ENCODE measurements at regions not wholly inside any gene's neighbourhood (a gene's known extent, or its start where the extent isn't known, plus 50 kb on each side); places are given as distances from the start of the nearest gene placed in this dataset.
"Not testable (repeated sequence)": the region's sequence is repeated elsewhere in the genome, so short reads cannot be mapped to it uniquely, and the experiment has no call there.

DNA sequence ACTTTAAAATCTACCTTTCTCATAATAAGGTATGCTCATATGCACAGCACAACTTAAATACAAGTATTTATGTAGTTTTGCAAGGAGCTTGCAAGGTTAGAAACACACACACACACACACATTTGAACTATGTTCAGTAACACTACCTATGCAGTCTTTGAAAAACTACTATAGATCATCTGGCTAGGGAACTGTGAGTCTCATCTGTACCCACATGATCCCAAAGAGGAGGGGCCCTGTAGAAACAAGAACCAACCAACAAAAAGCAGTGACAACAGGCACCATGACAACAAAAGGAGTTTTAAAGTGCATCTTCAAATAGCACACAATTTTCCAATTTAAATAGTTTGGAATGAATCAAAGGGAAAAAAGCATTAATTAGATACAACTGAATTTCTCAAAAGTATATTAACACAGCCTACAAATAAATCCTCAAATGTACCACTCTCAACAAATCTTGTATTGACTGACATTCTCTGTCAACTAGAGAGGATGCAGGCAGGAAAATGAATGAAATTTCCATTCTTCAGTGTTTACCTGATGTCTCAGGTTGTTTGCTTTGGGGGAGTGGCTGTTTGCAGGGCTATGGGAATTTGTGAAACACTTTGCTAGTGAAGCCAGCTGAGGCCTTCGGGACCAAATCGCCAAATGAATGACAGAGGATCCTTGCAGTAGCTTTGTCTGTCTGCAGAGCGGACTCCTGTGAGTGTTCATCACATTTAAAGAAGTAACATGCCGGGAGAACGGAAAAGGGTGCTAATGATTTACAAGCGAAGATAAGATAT is 297.6 kb downstream of the BCL2L11 start:
- not testable (repeated sequence) for FAIRE-seq; DNase-seq (ENCODE audit: low spot score)

GRCh38 chr2:111420074-111420473 is 299.4 kb downstream of the BCL2L11 start:
- not testable (repeated sequence) for FAIRE-seq; DNase-seq (ENCODE audit: low spot score)

- DNase-seq (ENCODE audit: low spot score); FAIRE-seq: not testable (repeated sequence)
These were observed 300.1 kb downstream of the BCL2L11 start for GRCh38 chr2:111420835-111421234.

DNA sequence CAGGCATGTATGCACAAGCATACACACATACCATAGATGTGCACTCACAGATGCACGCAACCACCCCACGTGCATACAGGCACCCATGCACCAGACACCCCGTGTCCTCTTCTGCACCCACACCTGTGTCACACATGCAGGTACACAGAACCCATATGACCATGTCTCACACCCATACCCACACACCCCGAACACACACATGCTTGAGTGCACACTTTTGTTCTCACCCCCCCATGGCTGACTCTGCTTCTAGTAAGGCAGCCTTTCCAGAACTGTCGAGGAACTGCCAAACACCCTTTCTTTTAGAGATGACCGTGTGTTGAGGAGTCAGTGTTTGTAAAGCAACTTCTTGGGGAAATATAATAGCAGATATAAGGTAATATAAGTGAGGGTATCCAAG is 301.2 kb downstream of the BCL2L11 start:
- not testable (repeated sequence) for FAIRE-seq

GRCh38 chr2:111422562-111422961 is 301.8 kb downstream of the BCL2L11 start:
- not testable (repeated sequence) for FAIRE-seq; DNase-seq (ENCODE audit: low spot score)

More for the DNA sequence above, 301.2 kb downstream of the BCL2L11 start:
- DNase-seq (ENCODE audit: low spot score) = not testable (repeated sequence)

DNA sequence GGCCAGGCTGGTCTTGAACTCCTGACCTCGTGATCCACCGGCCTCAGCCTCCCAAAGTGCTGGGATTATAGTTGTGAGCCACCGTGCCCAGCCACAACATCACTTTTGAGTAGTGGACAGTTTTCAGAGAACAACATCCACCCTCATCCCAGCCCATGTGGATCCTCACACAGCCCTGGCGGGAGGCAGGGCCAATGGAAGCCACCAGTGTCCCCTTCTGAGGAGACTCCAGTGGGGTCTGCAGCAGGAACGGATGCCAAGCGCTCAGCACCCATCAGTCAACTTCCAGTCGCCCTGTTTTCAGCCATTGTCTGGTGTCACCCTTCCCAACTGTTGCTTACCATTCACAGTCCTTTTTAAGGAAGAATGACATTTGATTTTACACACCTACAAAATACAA is 302.5 kb downstream of the BCL2L11 start:
- FAIRE-seq; DNase-seq (ENCODE audit: low spot score): not testable (repeated sequence)

DNA sequence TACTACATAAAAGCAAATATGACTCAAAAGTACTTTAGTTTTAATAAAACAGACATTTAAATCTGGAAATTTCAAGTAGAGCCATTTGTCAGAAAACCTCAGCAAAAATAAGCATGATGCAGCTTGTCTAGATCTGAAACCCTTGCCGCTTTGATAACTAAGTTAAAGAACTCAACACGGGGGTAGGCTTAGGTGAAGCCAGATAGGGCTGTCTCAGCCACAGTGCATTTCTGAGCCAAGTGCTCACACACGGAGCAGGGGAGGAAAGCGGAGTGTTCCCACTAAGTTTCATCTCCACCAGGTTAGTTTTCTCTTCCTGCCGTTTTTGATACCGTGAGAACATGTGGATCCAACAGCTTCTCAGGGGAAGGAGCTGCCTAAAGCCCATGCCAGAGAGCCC is 303.5 kb downstream of the BCL2L11 start:
- not testable (repeated sequence) for DNase-seq (ENCODE audit: low spot score); FAIRE-seq

GRCh38 chr2:111424851-111425309 is 304.2 kb downstream of the BCL2L11 start:
- not testable (repeated sequence) for FAIRE-seq; DNase-seq (ENCODE audit: low spot score)

DNA sequence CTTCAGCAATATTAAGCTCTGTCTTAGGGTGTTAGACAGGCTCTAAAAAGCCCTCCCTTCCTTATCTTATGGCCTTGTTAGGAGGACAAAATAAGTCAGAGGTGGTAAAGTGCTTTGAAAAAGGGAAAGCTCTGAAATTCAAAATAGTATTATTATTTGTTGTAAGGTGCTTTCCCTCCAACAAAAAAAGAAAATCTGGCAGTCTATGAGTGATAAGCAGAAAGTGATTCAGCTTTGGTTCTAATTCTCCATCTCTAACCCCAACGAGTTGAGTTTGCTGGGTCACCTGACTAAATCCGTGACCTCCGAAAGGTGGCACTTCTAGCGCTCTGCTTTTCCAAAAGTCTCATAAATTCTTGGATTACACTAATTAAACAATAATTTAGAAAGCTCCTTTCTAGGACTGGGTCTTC is 305.1 kb downstream of the BCL2L11 start:
- not testable (repeated sequence) for DNase-seq (ENCODE audit: low spot score); FAIRE-seq

DNA sequence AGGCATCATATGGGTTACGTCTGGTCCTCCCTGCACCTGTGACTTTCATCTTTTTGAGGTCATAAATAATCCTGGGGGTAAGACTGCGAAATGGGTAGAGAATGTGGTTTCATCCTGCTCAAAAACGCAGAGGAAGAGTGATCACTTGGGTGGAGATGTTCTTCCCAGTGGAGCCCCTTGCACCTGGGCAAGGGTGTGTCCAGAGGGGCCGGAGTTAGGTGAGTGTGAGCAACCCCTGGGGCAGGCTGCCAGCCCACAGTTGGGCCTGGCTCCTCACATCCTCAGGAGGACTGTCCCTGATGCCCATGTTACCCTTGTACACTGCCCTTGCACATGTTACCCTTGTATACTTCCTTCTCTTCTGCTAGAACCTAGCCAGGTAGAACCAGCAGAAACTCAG is 306.6 kb downstream of the BCL2L11 start:
- FAIRE-seq; DNase-seq (ENCODE audit: low spot score): not testable (repeated sequence)

DNA sequence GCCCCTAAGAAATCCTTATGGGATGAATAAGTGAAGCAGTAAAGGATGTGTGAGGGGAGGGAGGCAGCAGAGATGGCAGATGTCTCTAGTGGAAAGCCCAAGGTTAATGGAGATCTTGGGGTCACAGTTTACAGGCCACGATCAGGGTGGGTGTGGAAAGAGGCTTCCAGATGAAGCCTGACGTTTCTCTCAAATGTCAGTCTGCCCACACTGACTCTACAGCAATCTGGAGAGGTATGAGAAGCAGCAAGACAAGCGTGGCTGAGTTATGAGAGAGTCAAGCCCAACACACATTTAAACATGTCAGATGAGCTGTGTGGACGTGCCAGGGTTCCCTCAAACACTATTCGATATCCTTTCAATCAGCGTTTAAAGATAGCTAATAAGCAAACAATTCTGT is 308.2 kb downstream of the BCL2L11 start:
- not testable (repeated sequence) for FAIRE-seq; DNase-seq (ENCODE audit: low spot score)

- DNase-seq (ENCODE audit: low spot score); FAIRE-seq: not testable (repeated sequence)
These were observed 308.6 kb downstream of the BCL2L11 start for GRCh38 chr2:111429353-111429752.

GRCh38 chr2:111430817-111431661 is 310.3 kb downstream of the BCL2L11 start:
- not testable (repeated sequence) for FAIRE-seq

GRCh38 chr2:111432423-111432822 is 311.7 kb downstream of the BCL2L11 start:
- FAIRE-seq; DNase-seq (ENCODE audit: low spot score): not testable (repeated sequence)

More at GRCh38 chr2:111430817-111431661, 310.3 kb downstream of the BCL2L11 start:
- DNase-seq (ENCODE audit: low spot score) = not testable (repeated sequence)

- FAIRE-seq; DNase-seq (ENCODE audit: low spot score): not testable (repeated sequence)
These were observed 312.3 kb downstream of the BCL2L11 start for GRCh38 chr2:111432916-111433499.

DNA sequence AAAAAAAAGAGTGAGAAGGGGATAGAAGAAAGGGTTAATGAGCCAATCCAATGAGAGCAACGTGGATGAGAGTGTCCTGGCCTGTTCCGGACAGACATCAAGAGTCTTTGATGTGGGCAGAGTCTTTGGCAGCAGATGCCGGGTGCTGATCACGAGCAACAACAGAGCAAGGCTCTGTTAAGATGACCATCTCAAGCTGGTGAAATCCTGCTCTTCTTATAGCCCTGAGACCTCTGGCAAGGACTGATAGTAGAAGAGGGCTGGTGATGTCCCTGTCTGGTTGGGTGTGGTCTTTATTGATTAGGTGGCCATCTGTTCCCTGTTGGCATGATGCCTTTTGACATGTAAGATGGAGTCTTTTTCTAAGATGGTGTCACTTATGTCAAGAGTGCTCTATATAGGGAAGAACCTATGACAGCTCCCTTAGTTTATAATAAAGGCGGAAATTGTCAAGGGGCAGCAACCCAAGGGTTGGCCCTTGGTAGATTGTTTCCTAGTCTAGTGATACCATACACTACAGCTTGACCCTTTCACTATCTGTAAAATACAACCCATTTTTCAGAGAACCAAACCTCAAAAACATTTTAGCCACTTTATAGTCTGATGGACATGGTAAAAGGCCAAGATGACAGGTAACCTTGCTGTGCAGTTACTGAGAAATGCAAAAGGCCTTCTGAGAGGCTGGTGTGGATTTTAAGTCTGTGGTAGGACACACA is 313.3 kb downstream of the BCL2L11 start:
- DNase-seq (ENCODE audit: low spot score); FAIRE-seq: not testable (repeated sequence)

- DNase-seq (ENCODE audit: low spot score); FAIRE-seq: not testable (repeated sequence)
These were observed 313.9 kb downstream of the BCL2L11 start for GRCh38 chr2:111434608-111434939.

- FAIRE-seq; DNase-seq (ENCODE audit: low spot score): not testable (repeated sequence)
These were observed 315.0 kb downstream of the BCL2L11 start for GRCh38 chr2:111435553-111436310.

DNA sequence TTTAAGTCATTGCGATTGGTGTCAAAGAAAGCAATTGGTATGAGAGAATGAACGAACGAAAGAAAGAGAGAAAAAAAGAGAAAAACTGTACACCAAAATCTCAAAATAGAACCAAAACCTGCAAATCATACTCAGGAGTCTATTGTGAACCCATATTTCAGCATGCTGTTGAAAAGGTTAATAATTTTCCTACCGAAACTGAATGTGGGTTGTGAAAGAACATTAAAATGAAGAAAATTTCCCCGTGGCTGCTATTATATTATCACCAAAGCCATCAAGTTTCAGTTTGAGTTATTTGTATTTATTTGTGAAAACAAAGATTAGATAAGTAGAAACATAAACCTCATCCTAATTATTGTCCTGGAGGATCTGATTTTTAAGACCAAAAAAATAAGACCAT is 315.7 kb downstream of the BCL2L11 start:
- DNase-seq (ENCODE audit: low spot score); FAIRE-seq: not testable (repeated sequence)
